K562 (cell line): ENCODE measurements at regions not wholly inside any gene's neighbourhood (a gene's known extent, or its start where the extent isn't known, plus 50 kb on each side); places are given as distances from the start of the nearest gene placed in this dataset.

Experiments
- ATAC-seq: fragments of 200-7000 bp; cut with Tn5 transposase; 3 replicates; pipeline ENCODE4 v1.9.1; 2020; ENCODE audit warnings: moderate library complexity
- BruUV-seq: library from RNA; stranded (reverse); fragments of 400-500 nt; replicated peaks from 2 replicates; lab custom pipeline; 2021; lab: Mats Ljungman, UMichigan
- CTCF ChIA-PET: fragments of 300-600 bp; formaldehyde crosslinking; extraction: SDS; loops from one replicate; lab custom pipeline; 2021; ENCODE audit warnings: low intra/inter-chr PET ratio; lab: Yijun Ruan, JAX
- POLR2A ChIA-PET: fragments of 300-600, 350-650 bp; sonication (Branson Sonifier 250); formaldehyde crosslinking; extraction: SDS; loops from one replicate; lab custom pipeline; 2021; ENCODE audit warnings: antibody characterized with exemption, inconsistent platforms; lab: Yijun Ruan, JAX
- DNase-seq, 4 experiments: peaks; one replicate each; pipeline versions ENCODE4 v3.0.0 to v3.0.0-alpha.2; 2011 to 2018; ENCODE audit warnings: low spot score in 3 of 4, mixed read lengths in 3 of 4; ENCODE audit errors: extremely low read depth in 1 of 4
- FAIRE-seq: peaks from 2 replicates; lab custom pipeline; 2011; peaks lifted over from hg19 to GRCh38; lab: Jason Lieb, UNC
- H2AFZ ChIP-seq: 2 replicates; pipeline ENCODE4 v1.6.0; 2011; ENCODE audit warnings: low read depth, low read length, control low read depth, inconsistent platforms
- H3K27ac ChIP-seq: fragments of 200-600 bp; 3 replicates; pipeline ENCODE4 v1.8.0; 2011; ENCODE audit warnings: low read depth, mild to moderate bottlenecking, control low read depth, inconsistent platforms, low read length, moderate library complexity, mixed read lengths; ENCODE audit errors: extremely low read depth
- H3K27me3 ChIP-seq, 2 experiments: fragments of 300-600 bp in 1 of 2; 2 replicates in 1 of 2; 3 replicates in 1 of 2; pipeline versions ENCODE4 v1.6.0 to v1.8.0; 2011; ENCODE audit warnings: inconsistent platforms in 2 of 2, low read length in 2 of 2, mild to moderate bottlenecking in 1 of 2, mixed read lengths in 1 of 2, moderate library complexity in 1 of 2; ENCODE audit not compliant: control insufficient read depth in 2 of 2, insufficient read depth in 2 of 2
- H3K36me3 ChIP-seq: fragments of 300-600 bp; 3 replicates; pipeline ENCODE4 v1.8.0; 2011; ENCODE audit warnings: mild to moderate bottlenecking, low read length, inconsistent platforms; ENCODE audit not compliant: control insufficient read depth, insufficient read depth
- H3K4me1 ChIP-seq, 2 experiments: fragments of 200-600 bp in 1 of 2; replicated peaks in 1 of 2; 2 replicates in 1 of 2; 3 replicates in 1 of 2; pipeline versions ENCODE4 v1.5.1 to v1.8.0; 2011; ENCODE audit warnings: inconsistent platforms in 2 of 2, low read length in 2 of 2, mild to moderate bottlenecking in 1 of 2, mixed read lengths in 1 of 2, moderate library complexity in 1 of 2; ENCODE audit not compliant: control insufficient read depth in 2 of 2, insufficient read depth in 2 of 2
- H3K4me2 ChIP-seq: 2 replicates; pipeline ENCODE4 v1.6.1; 2011; ENCODE audit warnings: low read length, control low read depth, inconsistent platforms, mixed read lengths; ENCODE audit not compliant: insufficient read depth
- H3K4me3 ChIP-seq: fragments of 200-600 bp; sonication (generic), shearing (Covaris generic); 2 replicates; pipeline ENCODE4 v1.5.1; 2016; ENCODE audit warnings: control low read depth, inconsistent platforms
- H3K79me2 ChIP-seq: fragments of 200-600 bp; 3 replicates; pipeline ENCODE4 v1.8.0; 2011; ENCODE audit warnings: low read length, inconsistent platforms; ENCODE audit not compliant: control insufficient read depth, insufficient read depth
- H3K9ac ChIP-seq, 2 experiments: 2 replicates each; pipeline versions ENCODE4 v1.6.0 to v1.6.1; 2011; ENCODE audit warnings: low read depth in 2 of 2, low read length in 2 of 2, control low read depth in 1 of 2, inconsistent platforms in 1 of 2, mild to moderate bottlenecking in 1 of 2, mixed read lengths in 1 of 2; ENCODE audit not compliant: insufficient read depth in 1 of 2
- H3K9me1 ChIP-seq: one replicate; pipeline ENCODE4 v1.6.0; 2011; ENCODE audit warnings: inconsistent platforms, mild to moderate bottlenecking, low read length, moderate library complexity; ENCODE audit not compliant: control insufficient read depth, insufficient read depth
- H3K9me3 ChIP-seq: replicated peaks from 2 replicates; pipeline ENCODE4 v1.5.1; 2011; ENCODE audit warnings: low read depth, low read length, inconsistent platforms; ENCODE audit not compliant: control insufficient read depth, insufficient read depth
- H4K20me1 ChIP-seq: replicated peaks from 2 replicates; pipeline ENCODE4 v1.6.1; 2011; ENCODE audit warnings: low read length, inconsistent platforms, mixed read lengths; ENCODE audit not compliant: control insufficient read depth, insufficient read depth
- BACH1 ChIP-seq: fragments of 200-800 bp; sonication (Bioruptor generic); IDR thresholded peaks from 2 replicates; pipeline ENCODE4 v1.6.1; 2016; ENCODE audit warnings: missing genetic modification characterization, missing compliant biosample characterization
- CBX8 ChIP-seq: fragments of 200-600 bp; sonication (generic); IDR thresholded peaks from 2 replicates; pipeline ENCODE4 v1.6.1; 2012; ENCODE audit warnings: borderline replicate concordance, mixed run types, low read depth, mild to moderate bottlenecking, moderate library complexity, mixed read lengths, low read length, control low read depth, inconsistent platforms; ENCODE audit not compliant: poor library complexity, severe bottlenecking; ENCODE audit errors: extremely low read depth
- HDAC2 ChIP-seq: fragments of 450-650 bp; IDR thresholded peaks from 2 replicates; pipeline ENCODE4 v1.6.1; 2016; ENCODE audit warnings: mild to moderate bottlenecking
- HEY1 ChIP-seq: fragments of 250-450 bp; sonication (Bioruptor Pico); IDR thresholded peaks from 2 replicates; pipeline ENCODE4 v1.5.0; 2020; ENCODE audit warnings: mild to moderate bottlenecking, moderate library complexity, borderline replicate concordance
- LCOR ChIP-seq: sonication (generic); formaldehyde crosslinking; IDR thresholded peaks from 2 replicates; pipeline ENCODE4 v1.8.0; 2022; ENCODE audit warnings: mild to moderate bottlenecking, missing genetic modification reagents
- NCOR1 ChIP-seq: fragments of 450-650 bp; IDR thresholded peaks from 2 replicates; pipeline ENCODE4 v1.6.1; 2016; ENCODE audit warnings: mild to moderate bottlenecking, moderate library complexity
- PHF8 ChIP-seq: fragments of 200-600 bp; sonication (generic); IDR thresholded peaks from 2 replicates; pipeline ENCODE4 v1.6.1; 2012; ENCODE audit warnings: mixed run types, mild to moderate bottlenecking, inconsistent platforms, low read length, moderate library complexity, borderline replicate concordance
- POLR2AphosphoS5 ChIP-seq: IDR thresholded peaks from 2 replicates; pipeline ENCODE4 v1.6.1; 2011; ENCODE audit warnings: mild to moderate bottlenecking, low read depth, low read length, moderate library complexity; ENCODE audit not compliant: control insufficient read depth, insufficient read depth
- SMAD4 ChIP-seq: fragments of 250-450 bp; sonication (Bioruptor Pico); conservative IDR thresholded peaks from 2 replicates; pipeline ENCODE4 v1.8.0; 2021; ENCODE audit warnings: inconsistent platforms, mild to moderate bottlenecking, moderate library complexity
- ZBTB17 ChIP-seq: fragments of 450-650 bp; formaldehyde crosslinking; IDR thresholded peaks from 2 replicates; pipeline ENCODE4 v1.4.0; 2020; ENCODE audit warnings: mild to moderate bottlenecking
- ZKSCAN3 ChIP-seq: fragments of 250-450 bp; sonication (Bioruptor Pico); IDR thresholded peaks from 2 replicates; pipeline ENCODE4 v1.4.0; 2020
- ZNF583 ChIP-seq: fragments of 250-450 bp; sonication (Bioruptor Pico); IDR thresholded peaks from 2 replicates; pipeline ENCODE4 v1.4.0; 2020
- WGBS: fragments of 100-300 bp; shearing (Covaris generic); methylation state at CpG from one replicate; pipeline ENCODE4 v1.1.6; 2016; ENCODE audit warnings: low coverage, mixed read lengths; ENCODE audit not compliant: insufficient coverage; ENCODE audit errors: missing lambda C conversion rate; 5-methylcytosine and 5-hydroxymethylcytosine counted together
- in situ Hi-C: fragments of 300-500 bp; cut with MboI; formaldehyde crosslinking; loops from 4 replicates; pipeline ENCODE4 v1.15.0; 2018; ENCODE audit warnings: inconsistent platforms, mixed read lengths
- intact Hi-C: fragments of 100-400 bp; cut with micrococcal nuclease; formaldehyde crosslinking; loops from 2 replicates; pipeline ENCODE4 v1.14.2; 2022
- TF ChIP-seq, protein P1 (sequence below): fragments of 450-650 bp; IDR thresholded peaks from 2 replicates; pipeline ENCODE4 v1.7.1; 2018; ENCODE audit warnings: mild to moderate bottlenecking, low read depth; ENCODE audit not compliant: partially characterized antibody
- TF ChIP-seq, protein P2 (sequence below): sonication (generic); formaldehyde crosslinking; IDR thresholded peaks from 2 replicates; pipeline ENCODE4 v1.8.0; 2022; ENCODE audit warnings: mild to moderate bottlenecking, missing genetic modification reagents, borderline replicate concordance

GRCh38 chr2:16939771-16940170 is 274.1 kb upstream of the CYRIA start:
- FAIRE-seq, result no peak
- in situ Hi-C loops (no loop called here), intact Hi-C loops (no loop called here)
- Histone ChIP-seq H4K20me1 (no peaks in the 10 kb centered on the region), H3K36me3 (no peaks in the 10 kb centered on the region), H2AFZ (no peak overlapping the region), H3K9ac (no peak overlapping the region)
- TF ChIP-seq ZKSCAN3 (CRISPR knock-in tag), result no peak
- TF ChIP-seq SMAD4 (CRISPR knock-in tag), result no peak
- TF ChIP-seq ZBTB17 (CRISPR knock-in tag), result no peak
- TF ChIP-seq, protein P1, sequence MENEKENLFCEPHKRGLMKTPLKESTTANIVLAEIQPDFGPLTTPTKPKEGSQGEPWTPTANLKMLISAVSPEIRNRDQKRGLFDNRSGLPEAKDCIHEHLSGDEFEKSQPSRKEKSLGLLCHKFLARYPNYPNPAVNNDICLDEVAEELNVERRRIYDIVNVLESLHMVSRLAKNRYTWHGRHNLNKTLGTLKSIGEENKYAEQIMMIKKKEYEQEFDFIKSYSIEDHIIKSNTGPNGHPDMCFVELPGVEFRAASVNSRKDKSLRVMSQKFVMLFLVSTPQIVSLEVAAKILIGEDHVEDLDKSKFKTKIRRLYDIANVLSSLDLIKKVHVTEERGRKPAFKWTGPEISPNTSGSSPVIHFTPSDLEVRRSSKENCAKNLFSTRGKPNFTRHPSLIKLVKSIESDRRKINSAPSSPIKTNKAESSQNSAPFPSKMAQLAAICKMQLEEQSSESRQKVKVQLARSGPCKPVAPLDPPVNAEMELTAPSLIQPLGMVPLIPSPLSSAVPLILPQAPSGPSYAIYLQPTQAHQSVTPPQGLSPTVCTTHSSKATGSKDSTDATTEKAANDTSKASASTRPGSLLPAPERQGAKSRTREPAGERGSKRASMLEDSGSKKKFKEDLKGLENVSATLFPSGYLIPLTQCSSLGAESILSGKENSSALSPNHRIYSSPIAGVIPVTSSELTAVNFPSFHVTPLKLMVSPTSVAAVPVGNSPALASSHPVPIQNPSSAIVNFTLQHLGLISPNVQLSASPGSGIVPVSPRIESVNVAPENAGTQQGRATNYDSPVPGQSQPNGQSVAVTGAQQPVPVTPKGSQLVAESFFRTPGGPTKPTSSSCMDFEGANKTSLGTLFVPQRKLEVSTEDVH, result no peak
- TF ChIP-seq LCOR, result no peak
- no peak for TF ChIP-seq ZNF583 (CRISPR knock-in tag)
- TF ChIP-seq NCOR1, result no peak
- no peak for TF ChIP-seq BACH1 (tag)
- TF ChIP-seq HEY1 (CRISPR knock-in tag), result no peak
- no peak for TF ChIP-seq POLR2AphosphoS5
- no peak for TF ChIP-seq CBX8
- TF ChIP-seq PHF8, result no peak
- TF ChIP-seq, protein P2, sequence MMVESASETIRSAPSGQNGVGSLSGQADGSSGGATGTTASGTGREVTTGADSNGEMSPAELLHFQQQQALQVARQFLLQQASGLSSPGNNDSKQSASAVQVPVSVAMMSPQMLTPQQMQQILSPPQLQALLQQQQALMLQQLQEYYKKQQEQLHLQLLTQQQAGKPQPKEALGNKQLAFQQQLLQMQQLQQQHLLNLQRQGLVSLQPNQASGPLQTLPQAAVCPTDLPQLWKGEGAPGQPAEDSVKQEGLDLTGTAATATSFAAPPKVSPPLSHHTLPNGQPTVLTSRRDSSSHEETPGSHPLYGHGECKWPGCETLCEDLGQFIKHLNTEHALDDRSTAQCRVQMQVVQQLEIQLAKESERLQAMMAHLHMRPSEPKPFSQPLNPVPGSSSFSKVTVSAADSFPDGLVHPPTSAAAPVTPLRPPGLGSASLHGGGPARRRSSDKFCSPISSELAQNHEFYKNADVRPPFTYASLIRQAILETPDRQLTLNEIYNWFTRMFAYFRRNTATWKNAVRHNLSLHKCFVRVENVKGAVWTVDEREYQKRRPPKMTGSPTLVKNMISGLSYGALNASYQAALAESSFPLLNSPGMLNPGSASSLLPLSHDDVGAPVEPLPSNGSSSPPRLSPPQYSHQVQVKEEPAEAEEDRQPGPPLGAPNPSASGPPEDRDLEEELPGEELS (CRISPR knock-in tag), result no peak
- no peak for TF ChIP-seq HDAC2
- TF ChIP-seq, all 486 proteins: peak for 0
- no peaks in the 10 kb centered on the region for H3K27me3 ChIP-seq
- no peak overlapping the region for H3K27ac ChIP-seq
- 0% methylated on average over 1 of the region's 1 CpG for WGBS
- ATAC-seq (no peak), DNase-seq (no peak)
- POLR2A ChIA-PET, result interaction anchor here (0.6 to 0.7 kb wide), 2 partner anchors 16 to 330 kb away, joined by 3 to 4 read pairs; no protein-coding TSS in a partner anchor
- no TSS peak for BruUV-seq
- no peak overlapping the region for H3K4me3 ChIP-seq
- H3K4me2 ChIP-seq, result no peak overlapping the region
- H3K9me1 ChIP-seq, result no peaks in the 10 kb centered on the region
- H3K79me2 ChIP-seq, result no peaks in the 10 kb centered on the region
- no peaks in the 10 kb centered on the region for H3K4me1 ChIP-seq
- no peaks in the 10 kb centered on the region for H3K9me3 ChIP-seq
- CTCF ChIA-PET, result no interaction called here
